Brain microvascular endothelial cell (primary cell): ENCODE measurements at regions not wholly inside any gene's neighbourhood (a gene's known extent, or its start where the extent isn't known, plus 50 kb on each side); places are given as distances from the start of the nearest gene placed in this dataset.

Experiments
- DNase-seq: peaks from one replicate; pipeline ENCODE4 v3.0.0-alpha.2; 2020
- H3K27ac ChIP-seq: fragments of 250-450 bp; sonication (Bioruptor Pico); 2 replicates; pipeline ENCODE4 v1.5.1; 2020; ENCODE audit warnings: mild to moderate bottlenecking, moderate library complexity
- H3K27me3 ChIP-seq: fragments of 250-450 bp; sonication (Bioruptor Pico); replicated peaks from 2 replicates; pipeline ENCODE4 v1.5.1; 2020; ENCODE audit warnings: mild to moderate bottlenecking
- H3K36me3 ChIP-seq: fragments of 250-450 bp; sonication (Bioruptor Pico); replicated peaks from 2 replicates; pipeline ENCODE4 v1.5.1; 2020; ENCODE audit warnings: mild to moderate bottlenecking
- H3K4me3 ChIP-seq: 2 replicates; pipeline ENCODE4 v1.5.1; 2011; ENCODE audit warnings: low read depth, mild to moderate bottlenecking, control low read depth, low read length, moderate library complexity
- in situ Hi-C: cut with HindIII; loops from 2 replicates; pipeline ENCODE4 v1.10.0; 2017; ENCODE audit warnings: low sequenced_read_pairs, low pct_ligation_motif_present
- TF ChIP-seq, protein P1 (sequence below): IDR thresholded peaks from 2 replicates; pipeline ENCODE4 v1.5.1; 2011; ENCODE audit warnings: low read depth, mild to moderate bottlenecking, moderate library complexity, low read length, control low read depth, inconsistent platforms; ENCODE audit errors: missing control alignments

DNA sequence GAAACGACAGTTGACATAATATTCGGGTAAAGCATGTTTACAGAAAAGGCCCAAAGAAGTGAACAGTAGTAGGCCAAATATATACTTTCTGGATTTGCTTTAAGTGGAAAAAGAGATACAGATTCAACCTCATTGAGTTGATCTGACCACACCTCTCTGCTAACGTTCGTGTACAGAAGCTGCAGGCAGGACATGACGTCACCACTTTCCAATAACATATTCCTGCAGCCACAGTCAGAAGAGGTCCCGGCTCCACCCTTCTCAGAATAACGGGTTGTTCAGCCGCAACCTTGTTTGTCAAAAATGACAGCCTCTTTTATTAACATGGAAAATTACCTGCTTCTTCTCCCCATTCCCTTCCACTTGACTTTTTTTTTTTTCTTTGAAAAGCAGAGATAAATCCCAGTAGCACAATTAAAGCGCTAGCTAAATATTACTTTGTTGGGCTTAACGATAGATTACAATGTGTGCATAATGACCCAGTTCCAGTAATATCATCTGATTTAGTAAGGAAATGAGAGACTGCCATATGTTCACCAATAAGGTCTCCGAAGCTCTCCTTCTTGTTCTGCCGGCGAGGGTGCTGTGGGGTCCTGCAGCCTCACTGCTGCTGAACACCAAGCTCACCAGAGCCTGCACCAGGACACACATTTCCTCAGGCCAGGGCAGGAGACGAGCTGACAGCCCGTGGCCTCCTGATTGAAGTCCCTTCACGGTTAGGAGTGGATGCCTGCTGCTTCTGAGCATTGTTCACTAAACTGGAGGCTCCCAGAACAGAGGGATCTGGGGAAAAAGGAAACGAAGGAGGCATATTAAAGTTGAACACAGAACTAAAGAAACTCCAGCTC, 451.0 kb upstream of the SALL3 start:
- TF ChIP-seq, protein P1, sequence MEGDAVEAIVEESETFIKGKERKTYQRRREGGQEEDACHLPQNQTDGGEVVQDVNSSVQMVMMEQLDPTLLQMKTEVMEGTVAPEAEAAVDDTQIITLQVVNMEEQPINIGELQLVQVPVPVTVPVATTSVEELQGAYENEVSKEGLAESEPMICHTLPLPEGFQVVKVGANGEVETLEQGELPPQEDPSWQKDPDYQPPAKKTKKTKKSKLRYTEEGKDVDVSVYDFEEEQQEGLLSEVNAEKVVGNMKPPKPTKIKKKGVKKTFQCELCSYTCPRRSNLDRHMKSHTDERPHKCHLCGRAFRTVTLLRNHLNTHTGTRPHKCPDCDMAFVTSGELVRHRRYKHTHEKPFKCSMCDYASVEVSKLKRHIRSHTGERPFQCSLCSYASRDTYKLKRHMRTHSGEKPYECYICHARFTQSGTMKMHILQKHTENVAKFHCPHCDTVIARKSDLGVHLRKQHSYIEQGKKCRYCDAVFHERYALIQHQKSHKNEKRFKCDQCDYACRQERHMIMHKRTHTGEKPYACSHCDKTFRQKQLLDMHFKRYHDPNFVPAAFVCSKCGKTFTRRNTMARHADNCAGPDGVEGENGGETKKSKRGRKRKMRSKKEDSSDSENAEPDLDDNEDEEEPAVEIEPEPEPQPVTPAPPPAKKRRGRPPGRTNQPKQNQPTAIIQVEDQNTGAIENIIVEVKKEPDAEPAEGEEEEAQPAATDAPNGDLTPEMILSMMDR = no peak
- Histone ChIP-seq H3K27ac (no peak overlapping the region), H3K4me3 (no peak overlapping the region), H3K36me3 (no peaks in the 10 kb centered on the region), H3K27me3 (no peaks in the 10 kb centered on the region)
- in situ Hi-C loops = no loop called here
- no peak for DNase-seq

DNA sequence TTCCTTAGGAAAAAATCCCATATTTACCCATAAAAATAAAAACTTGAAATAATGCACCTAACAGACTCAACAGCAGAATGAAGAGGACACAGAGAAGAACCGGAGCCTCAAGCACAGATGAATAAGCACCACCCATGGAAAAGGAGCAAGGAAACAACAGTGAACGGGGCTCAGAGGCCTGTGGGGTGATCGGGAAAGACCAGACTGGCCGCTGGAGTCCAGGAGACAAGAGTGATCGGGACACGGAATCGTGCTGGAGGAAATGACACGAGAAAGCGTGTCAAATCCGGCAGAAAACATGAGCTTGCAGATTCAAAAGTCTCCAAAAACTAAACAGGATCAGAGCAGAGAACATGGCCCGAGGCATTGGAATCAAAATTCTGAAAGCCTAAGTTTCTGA, 448.0 kb upstream of the SALL3 start:
- Histone ChIP-seq H3K36me3 (no peaks in the 10 kb centered on the region), H3K4me3 (no peak overlapping the region), H3K27me3 (no peaks in the 10 kb centered on the region), H3K27ac (no peak overlapping the region)
- TF ChIP-seq, protein P1 = no peak
- in situ Hi-C loops = no loop called here
- no peak for DNase-seq

DNA sequence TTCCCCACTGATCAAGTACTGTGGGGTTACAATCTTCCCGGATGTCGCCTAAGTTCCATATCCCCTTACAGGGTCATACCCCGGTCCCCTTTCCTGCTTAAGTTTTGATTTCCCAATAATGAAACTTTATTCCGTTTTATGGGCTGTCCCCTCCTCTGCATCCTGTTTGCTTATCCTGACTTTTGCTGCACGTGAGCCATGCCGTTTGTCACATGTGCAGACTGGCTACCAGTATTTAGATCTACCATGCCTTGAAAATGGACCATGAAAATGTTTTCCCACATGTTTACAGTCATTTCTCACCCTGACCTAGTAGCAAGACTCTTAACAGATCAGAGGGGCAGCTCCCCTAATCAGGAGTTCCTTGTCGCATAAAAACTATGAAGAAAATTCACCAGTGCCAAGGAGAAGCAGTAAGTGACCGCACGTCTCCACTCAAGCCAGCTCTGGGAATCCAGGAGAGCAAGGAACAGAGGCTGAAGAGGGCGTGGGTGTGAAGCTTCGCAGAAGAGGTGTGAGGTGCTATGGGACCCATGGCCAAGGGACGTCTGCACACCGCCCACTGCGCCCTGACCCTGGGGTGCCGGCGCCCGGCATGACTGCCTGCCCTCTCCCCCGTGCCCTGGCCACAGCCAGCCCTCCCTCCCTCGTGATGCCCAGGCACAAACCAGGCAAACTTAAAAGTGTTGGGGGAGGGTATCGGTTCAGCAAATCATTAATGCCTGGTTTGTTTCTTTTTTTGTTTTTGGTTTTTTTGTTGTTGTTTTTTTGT, 440.8 kb upstream of the SALL3 start:
- in situ Hi-C loops = no loop called here
- Histone ChIP-seq H3K36me3 (no peaks in the 10 kb centered on the region), H3K27ac (no peak overlapping the region), H3K27me3 (no peaks in the 10 kb centered on the region), H3K4me3 (no peak overlapping the region)
- TF ChIP-seq, protein P1 = no peak
- DNase-seq = no peak

DNA sequence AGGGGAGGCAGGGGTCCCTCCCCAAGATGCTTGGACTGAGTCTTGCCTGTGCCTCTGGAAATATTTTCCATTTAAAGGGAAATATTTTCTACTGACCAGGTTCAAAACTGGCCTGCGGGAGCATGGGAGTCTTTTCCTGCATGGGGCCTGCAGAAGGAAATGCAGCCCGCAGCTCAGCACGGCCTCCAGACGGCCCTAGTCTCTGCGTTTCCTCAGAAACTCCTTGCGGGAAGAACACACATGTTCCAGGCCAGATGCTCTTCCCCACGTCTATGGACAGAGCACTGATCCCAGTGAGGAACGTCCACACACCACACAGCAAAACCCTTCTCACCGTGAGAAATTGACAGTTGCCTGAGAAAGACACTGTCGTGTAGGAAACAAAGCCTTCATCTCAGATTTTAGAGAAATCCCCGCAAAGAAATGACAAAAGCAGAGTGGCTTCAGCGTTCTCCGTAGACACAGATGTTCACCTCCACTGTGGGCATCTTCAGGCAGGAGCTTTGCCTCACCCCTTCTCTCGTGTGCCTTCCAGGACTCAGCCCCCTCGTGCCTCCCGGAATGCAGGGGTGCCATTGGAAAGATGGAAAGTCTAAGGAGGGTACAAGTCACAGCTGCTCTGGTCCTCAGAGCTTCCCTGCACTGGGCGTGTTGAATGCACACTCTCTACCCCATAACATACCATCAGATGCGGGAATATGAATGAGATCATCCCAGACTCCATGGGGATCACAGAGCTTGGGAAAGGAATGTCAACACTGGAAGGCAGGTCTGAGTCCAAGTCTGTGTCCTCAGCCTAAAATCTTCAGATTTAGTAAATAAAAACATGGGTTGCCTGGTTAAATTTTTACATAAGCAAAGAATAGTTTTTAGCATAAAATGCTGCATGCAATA, 438.7 kb upstream of the SALL3 start:
- H3K27me3 ChIP-seq = no peaks in the 10 kb centered on the region
- DNase-seq = no peak
- H3K36me3 ChIP-seq = no peaks in the 10 kb centered on the region
- in situ Hi-C loops = no loop called here
- no peak overlapping the region for H3K4me3 ChIP-seq
- no peak overlapping the region for H3K27ac ChIP-seq
- TF ChIP-seq, protein P1 = no peak

DNA sequence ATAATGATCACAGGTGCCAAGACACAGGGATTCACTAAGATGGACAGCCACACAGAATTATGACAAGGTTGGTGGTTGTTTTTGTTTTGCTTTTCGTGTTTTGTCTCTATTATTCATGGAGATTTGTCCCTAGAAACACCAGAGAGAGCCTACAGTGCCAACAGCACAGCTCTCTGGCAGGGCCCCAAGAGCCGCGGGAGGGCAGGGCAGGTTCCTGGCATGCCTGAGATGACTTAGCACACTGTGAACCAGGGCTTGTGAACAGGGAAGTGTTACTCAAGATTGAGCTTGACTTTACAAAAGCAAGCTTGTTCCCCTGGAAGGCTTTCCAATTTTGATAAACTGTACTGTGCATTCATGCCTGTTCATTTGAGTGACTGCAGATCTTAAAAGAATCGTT, 437.4 kb upstream of the SALL3 start:
- no peak for DNase-seq
- Histone ChIP-seq H3K27ac (no peak overlapping the region), H3K4me3 (no peak overlapping the region), H3K36me3 (no peaks in the 10 kb centered on the region), H3K27me3 (no peaks in the 10 kb centered on the region)
- in situ Hi-C loops = no loop called here
- TF ChIP-seq, protein P1 = no peak
